Peyer's patch (tissue), 4 donors: ENCODE measurements at regions not wholly inside any gene's neighbourhood (a gene's known extent, or its start where the extent isn't known, plus 50 kb on each side); places are given as distances from the start of the nearest gene placed in this dataset.

ENCODE experiments used
- DNase-seq, 3 donors: peaks; one replicate each; pipeline ENCODE4 v3.0.0-alpha.2; 2017 to 2019
- H3K27ac ChIP-seq, 4 donors: fragments of 200-600 bp; sonication (generic); one replicate each; pipeline ENCODE4 v1.5.1; 2016 to 2019
- H3K27me3 ChIP-seq, 2 donors: fragments of 200-600 bp; sonication (generic); one replicate each; pipeline ENCODE4 v1.5.1; 2019
- H3K36me3 ChIP-seq, 3 donors: fragments of 200-600 bp; sonication (generic); one replicate each; pipeline ENCODE4 v1.5.1; 2016 to 2019
- H3K4me1 ChIP-seq, 4 donors: fragments of 200-600 bp; sonication (generic); one replicate each; pipeline ENCODE4 v1.5.1; 2016 to 2019
- H3K4me3 ChIP-seq, 4 donors: fragments of 200-600 bp; sonication (generic); 1 replicate in 3 of 4; 2 replicates in 1 of 4; pipeline ENCODE4 v1.5.1; 2016 to 2019; ENCODE audit warnings: mild to moderate bottlenecking in 1 of 4
- H3K9me3 ChIP-seq, 4 donors: fragments of 200-600 bp; sonication (generic); one replicate each; pipeline ENCODE4 v1.5.1; 2016 to 2019; ENCODE audit warnings: mild to moderate bottlenecking in 1 of 4
- POLR2A ChIP-seq, 2 donors: fragments of 450-650 bp; IDR thresholded peaks; one replicate each; pipeline ENCODE4 v1.5.1; 2017; ENCODE audit warnings: antibody characterized with exemption in 2 of 2, mild to moderate bottlenecking in 2 of 2, moderate library complexity in 2 of 2
- TF ChIP-seq, protein P1 (sequence below), 6 experiments: fragments of 450-650 bp in 4 of 6; fragments of 200-600 bp in 2 of 6; sonication (generic) in 1 of 6; IDR thresholded peaks; one replicate each; pipeline ENCODE4 v1.5.1; 2017 to 2019; ENCODE audit warnings: antibody characterized with exemption in 6 of 6, mild to moderate bottlenecking in 3 of 6, moderate library complexity in 1 of 6

DNA sequence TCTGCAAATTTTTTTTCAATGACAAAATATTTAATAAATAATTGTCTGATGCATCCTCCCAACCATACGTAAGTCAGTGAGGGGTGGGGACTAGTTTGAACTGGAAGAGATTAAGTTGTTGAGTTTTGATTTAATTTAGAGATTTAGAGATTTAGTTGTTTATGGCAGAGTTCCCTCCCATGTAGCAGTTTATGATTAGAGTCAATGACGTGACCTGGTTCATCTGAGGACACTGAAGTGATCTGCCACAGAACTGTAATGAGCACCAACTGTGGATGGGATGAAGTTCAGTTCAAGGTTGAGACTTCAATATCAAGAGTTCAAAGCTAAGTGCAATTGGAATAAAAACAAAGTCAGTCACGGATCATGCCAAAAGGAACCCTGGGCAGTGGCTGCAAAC lies 609.3 kb downstream of the NOVA1 start:
- no peak overlapping the region for H3K27ac ChIP-seq
- TF ChIP-seq, protein P1, sequence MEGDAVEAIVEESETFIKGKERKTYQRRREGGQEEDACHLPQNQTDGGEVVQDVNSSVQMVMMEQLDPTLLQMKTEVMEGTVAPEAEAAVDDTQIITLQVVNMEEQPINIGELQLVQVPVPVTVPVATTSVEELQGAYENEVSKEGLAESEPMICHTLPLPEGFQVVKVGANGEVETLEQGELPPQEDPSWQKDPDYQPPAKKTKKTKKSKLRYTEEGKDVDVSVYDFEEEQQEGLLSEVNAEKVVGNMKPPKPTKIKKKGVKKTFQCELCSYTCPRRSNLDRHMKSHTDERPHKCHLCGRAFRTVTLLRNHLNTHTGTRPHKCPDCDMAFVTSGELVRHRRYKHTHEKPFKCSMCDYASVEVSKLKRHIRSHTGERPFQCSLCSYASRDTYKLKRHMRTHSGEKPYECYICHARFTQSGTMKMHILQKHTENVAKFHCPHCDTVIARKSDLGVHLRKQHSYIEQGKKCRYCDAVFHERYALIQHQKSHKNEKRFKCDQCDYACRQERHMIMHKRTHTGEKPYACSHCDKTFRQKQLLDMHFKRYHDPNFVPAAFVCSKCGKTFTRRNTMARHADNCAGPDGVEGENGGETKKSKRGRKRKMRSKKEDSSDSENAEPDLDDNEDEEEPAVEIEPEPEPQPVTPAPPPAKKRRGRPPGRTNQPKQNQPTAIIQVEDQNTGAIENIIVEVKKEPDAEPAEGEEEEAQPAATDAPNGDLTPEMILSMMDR (IDR thresholded peaks at IDR 0.05), result no peak
- TF ChIP-seq POLR2A (IDR thresholded peaks at IDR 0.05), result no peak
- H3K4me1 ChIP-seq, result no peaks in the 10 kb centered on the region
- H3K9me3 ChIP-seq, result no peaks in the 10 kb centered on the region
- no peak for DNase-seq
- H3K4me3 ChIP-seq, result no peak overlapping the region
- H3K27me3 ChIP-seq, result no peaks in the 10 kb centered on the region
- H3K36me3 ChIP-seq, result no peaks in the 10 kb centered on the region

DNA sequence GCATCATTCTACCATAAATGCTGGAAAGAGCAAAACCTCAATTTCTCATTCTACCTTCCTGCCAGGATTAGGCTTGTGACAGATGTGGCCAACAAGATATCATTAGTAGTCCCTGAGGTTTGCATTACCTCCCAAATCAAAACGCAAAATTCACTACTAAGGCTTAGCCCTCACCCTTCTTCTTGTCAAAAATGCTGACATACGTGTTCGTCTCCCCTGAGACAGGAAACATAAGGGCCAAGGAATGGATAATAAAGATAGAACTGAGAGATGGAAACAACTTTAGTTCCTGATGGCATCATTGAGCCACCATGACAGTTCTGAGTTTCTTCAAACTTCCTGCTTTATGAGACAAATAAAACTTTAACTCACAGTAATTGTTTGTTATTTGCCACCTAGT lies 642.1 kb downstream of the NOVA1 start:
- no peak overlapping the region for H3K4me3 ChIP-seq
- DNase-seq, result no peak
- no peaks in the 10 kb centered on the region for H3K27me3 ChIP-seq
- no peak overlapping the region for H3K27ac ChIP-seq
- no peaks in the 10 kb centered on the region for H3K36me3 ChIP-seq
- no peaks in the 10 kb centered on the region for H3K9me3 ChIP-seq
- TF ChIP-seq, protein P1 (IDR thresholded peaks at IDR 0.05), result no peak
- TF ChIP-seq POLR2A (IDR thresholded peaks at IDR 0.05), result no peak
- H3K4me1 ChIP-seq, result no peaks in the 10 kb centered on the region

DNA sequence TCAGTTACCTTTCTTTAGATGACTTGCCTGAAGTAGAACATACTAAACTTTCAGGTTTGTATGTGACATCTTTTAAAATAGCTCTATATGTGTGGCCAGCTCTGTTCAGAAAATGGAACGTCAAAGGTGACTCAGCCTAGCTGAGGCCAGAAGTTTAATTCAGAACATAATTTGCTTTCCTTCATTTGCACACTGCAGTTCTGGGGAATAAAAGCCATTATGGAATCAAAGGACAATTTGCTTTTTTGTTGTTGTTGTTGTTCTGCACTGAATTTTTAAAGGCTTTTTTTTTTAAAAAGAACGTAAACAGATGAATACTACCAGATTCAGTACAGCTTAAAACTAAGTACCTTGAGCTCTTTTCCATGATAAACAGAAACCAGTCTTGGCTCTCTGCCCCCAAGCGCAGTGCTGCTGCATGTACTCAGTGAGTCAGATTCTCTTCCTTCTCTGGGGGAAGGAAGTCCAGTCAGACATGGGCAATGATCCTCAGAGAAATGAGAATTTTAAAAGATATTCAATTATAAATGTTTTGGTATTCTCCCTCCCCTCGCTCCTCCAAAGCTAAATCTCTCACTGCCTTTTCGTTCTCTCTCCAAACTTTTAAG lies 644.2 kb downstream of the NOVA1 start:
- TF ChIP-seq, protein P1 (IDR thresholded peaks at IDR 0.05), result no peak
- no peak for TF ChIP-seq POLR2A (IDR thresholded peaks at IDR 0.05)
- Histone ChIP-seq H3K27me3 (no peaks in the 10 kb centered on the region), H3K36me3 (no peaks in the 10 kb centered on the region), H3K9me3 (no peaks in the 10 kb centered on the region), H3K27ac (no peak overlapping the region), H3K4me3 (no peak overlapping the region), H3K4me1 (no peaks in the 10 kb centered on the region)
- DNase-seq, result peak in 1 of 3 donors; percentile 44

DNA sequence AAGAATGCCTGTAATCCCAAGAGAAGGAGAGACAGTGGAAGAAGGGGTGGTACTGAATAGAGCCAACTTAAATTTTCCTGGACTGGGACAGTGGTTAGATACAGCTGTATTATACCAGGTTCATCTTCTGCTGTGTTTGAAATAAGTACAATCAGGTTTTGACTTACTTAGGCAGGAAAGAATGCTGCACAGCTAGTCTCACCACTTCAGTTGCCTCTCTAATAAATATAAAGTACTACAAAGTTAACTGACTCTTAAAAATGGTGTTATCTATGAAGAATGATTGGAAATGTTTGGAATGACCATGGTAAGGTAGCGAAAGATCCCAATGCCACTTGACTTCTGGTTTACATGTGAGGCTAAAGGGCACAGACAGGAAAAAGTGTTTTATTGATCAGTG lies 652.1 kb downstream of the NOVA1 start:
- no peaks in the 10 kb centered on the region for H3K27me3 ChIP-seq
- H3K4me3 ChIP-seq, result no peak overlapping the region
- no peaks in the 10 kb centered on the region for H3K9me3 ChIP-seq
- no peaks in the 10 kb centered on the region for H3K36me3 ChIP-seq
- DNase-seq, result no peak
- no peak for TF ChIP-seq POLR2A (IDR thresholded peaks at IDR 0.05)
- TF ChIP-seq, protein P1 (IDR thresholded peaks at IDR 0.05), result no peak
- H3K4me1 ChIP-seq, result no peaks in the 10 kb centered on the region
- no peak overlapping the region for H3K27ac ChIP-seq

DNA sequence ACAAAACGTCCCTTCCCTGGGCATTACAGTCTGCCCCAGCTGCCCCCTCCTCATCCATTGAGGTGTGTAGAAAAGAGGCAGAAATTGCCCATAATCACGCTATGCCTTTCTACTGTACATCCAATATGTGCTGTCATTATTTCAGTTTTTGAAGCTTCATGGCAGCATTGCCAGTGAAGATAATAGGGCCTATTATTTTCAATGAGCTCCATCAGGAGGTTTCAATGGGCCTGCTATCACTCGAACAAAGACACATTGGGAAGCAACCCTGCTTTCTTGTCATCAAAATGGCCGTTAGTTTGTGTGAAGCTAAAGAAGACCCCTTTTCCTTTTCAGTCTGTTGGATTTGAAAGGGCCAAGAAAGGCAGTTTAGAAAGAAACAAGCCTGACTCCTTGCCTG lies 653.8 kb downstream of the NOVA1 start:
- H3K4me3 ChIP-seq, result no peak overlapping the region
- DNase-seq, result no peak
- TF ChIP-seq, protein P1 (IDR thresholded peaks at IDR 0.05), result no peak
- TF ChIP-seq POLR2A (IDR thresholded peaks at IDR 0.05), result no peak
- no peaks in the 10 kb centered on the region for H3K27me3 ChIP-seq
- H3K27ac ChIP-seq, result no peak overlapping the region
- H3K9me3 ChIP-seq, result no peaks in the 10 kb centered on the region
- H3K4me1 ChIP-seq, result no peaks in the 10 kb centered on the region
- H3K36me3 ChIP-seq, result no peaks in the 10 kb centered on the region

DNA sequence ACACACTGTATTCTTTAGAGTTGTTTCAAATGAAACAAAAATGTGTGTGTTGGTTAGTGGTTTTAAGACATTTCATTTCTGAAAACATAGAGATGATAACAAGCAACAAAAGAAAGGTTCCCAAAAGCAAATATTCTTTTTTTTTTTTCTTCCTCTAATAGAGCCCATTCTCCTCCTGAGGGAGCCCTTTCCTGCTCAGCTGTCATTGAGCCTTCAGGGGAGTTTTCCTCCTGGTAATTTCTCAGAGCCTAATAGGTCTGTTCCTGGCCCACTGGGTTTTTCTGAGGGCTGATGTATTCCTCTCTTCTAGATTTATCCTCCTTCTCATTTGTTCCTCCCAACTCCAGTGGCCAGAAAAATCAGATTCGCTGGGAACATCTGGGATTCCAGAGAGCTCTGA lies 654.5 kb downstream of the NOVA1 start:
- TF ChIP-seq, protein P1 (IDR thresholded peaks at IDR 0.05), result no peak
- TF ChIP-seq POLR2A (IDR thresholded peaks at IDR 0.05), result no peak
- H3K36me3 ChIP-seq, result no peaks in the 10 kb centered on the region
- no peaks in the 10 kb centered on the region for H3K4me1 ChIP-seq
- no peaks in the 10 kb centered on the region for H3K9me3 ChIP-seq
- no peaks in the 10 kb centered on the region for H3K27me3 ChIP-seq
- no peak overlapping the region for H3K27ac ChIP-seq
- no peak overlapping the region for H3K4me3 ChIP-seq
- DNase-seq, result no peak
